K562 (cell line): ENCODE measurements at regions not wholly inside any gene's neighbourhood (a gene's known extent, or its start where the extent isn't known, plus 50 kb on each side); places are given as distances from the start of the nearest gene placed in this dataset.

Experiments
- ATAC-seq: fragments of 200-7000 bp; cut with Tn5 transposase; 3 replicates; pipeline ENCODE4 v1.9.1; 2020; ENCODE audit warnings: moderate library complexity
- BruUV-seq: library from RNA; stranded (reverse); fragments of 400-500 nt; replicated peaks from 2 replicates; lab custom pipeline; 2021; lab: Mats Ljungman, UMichigan
- CTCF ChIA-PET: fragments of 300-600 bp; formaldehyde crosslinking; extraction: SDS; loops from one replicate; lab custom pipeline; 2021; ENCODE audit warnings: low intra/inter-chr PET ratio; lab: Yijun Ruan, JAX
- POLR2A ChIA-PET: fragments of 300-600, 350-650 bp; sonication (Branson Sonifier 250); formaldehyde crosslinking; extraction: SDS; loops from one replicate; lab custom pipeline; 2021; ENCODE audit warnings: antibody characterized with exemption, inconsistent platforms; lab: Yijun Ruan, JAX
- DNase-seq, 4 experiments: peaks; one replicate each; pipeline versions ENCODE4 v3.0.0 to v3.0.0-alpha.2; 2011 to 2018; ENCODE audit warnings: low spot score in 3 of 4, mixed read lengths in 3 of 4; ENCODE audit errors: extremely low read depth in 1 of 4
- FAIRE-seq: peaks from 2 replicates; lab custom pipeline; 2011; peaks lifted over from hg19 to GRCh38; lab: Jason Lieb, UNC
- H2AFZ ChIP-seq: 2 replicates; pipeline ENCODE4 v1.6.0; 2011; ENCODE audit warnings: low read depth, low read length, control low read depth, inconsistent platforms
- H3K27ac ChIP-seq: fragments of 200-600 bp; 3 replicates; pipeline ENCODE4 v1.8.0; 2011; ENCODE audit warnings: low read depth, mild to moderate bottlenecking, control low read depth, inconsistent platforms, low read length, moderate library complexity, mixed read lengths; ENCODE audit errors: extremely low read depth
- H3K27me3 ChIP-seq, 2 experiments: fragments of 300-600 bp in 1 of 2; 2 replicates in 1 of 2; 3 replicates in 1 of 2; pipeline versions ENCODE4 v1.6.0 to v1.8.0; 2011; ENCODE audit warnings: inconsistent platforms in 2 of 2, low read length in 2 of 2, mild to moderate bottlenecking in 1 of 2, mixed read lengths in 1 of 2, moderate library complexity in 1 of 2; ENCODE audit not compliant: control insufficient read depth in 2 of 2, insufficient read depth in 2 of 2
- H3K36me3 ChIP-seq: fragments of 300-600 bp; 3 replicates; pipeline ENCODE4 v1.8.0; 2011; ENCODE audit warnings: mild to moderate bottlenecking, low read length, inconsistent platforms; ENCODE audit not compliant: control insufficient read depth, insufficient read depth
- H3K4me1 ChIP-seq, 2 experiments: fragments of 200-600 bp in 1 of 2; replicated peaks in 1 of 2; 2 replicates in 1 of 2; 3 replicates in 1 of 2; pipeline versions ENCODE4 v1.5.1 to v1.8.0; 2011; ENCODE audit warnings: inconsistent platforms in 2 of 2, low read length in 2 of 2, mild to moderate bottlenecking in 1 of 2, mixed read lengths in 1 of 2, moderate library complexity in 1 of 2; ENCODE audit not compliant: control insufficient read depth in 2 of 2, insufficient read depth in 2 of 2
- H3K4me2 ChIP-seq: 2 replicates; pipeline ENCODE4 v1.6.1; 2011; ENCODE audit warnings: low read length, control low read depth, inconsistent platforms, mixed read lengths; ENCODE audit not compliant: insufficient read depth
- H3K4me3 ChIP-seq: fragments of 200-600 bp; sonication (generic), shearing (Covaris generic); 2 replicates; pipeline ENCODE4 v1.5.1; 2016; ENCODE audit warnings: control low read depth, inconsistent platforms
- H3K79me2 ChIP-seq: fragments of 200-600 bp; 3 replicates; pipeline ENCODE4 v1.8.0; 2011; ENCODE audit warnings: low read length, inconsistent platforms; ENCODE audit not compliant: control insufficient read depth, insufficient read depth
- H3K9ac ChIP-seq, 2 experiments: 2 replicates each; pipeline versions ENCODE4 v1.6.0 to v1.6.1; 2011; ENCODE audit warnings: low read depth in 2 of 2, low read length in 2 of 2, control low read depth in 1 of 2, inconsistent platforms in 1 of 2, mild to moderate bottlenecking in 1 of 2, mixed read lengths in 1 of 2; ENCODE audit not compliant: insufficient read depth in 1 of 2
- H3K9me1 ChIP-seq: one replicate; pipeline ENCODE4 v1.6.0; 2011; ENCODE audit warnings: inconsistent platforms, mild to moderate bottlenecking, low read length, moderate library complexity; ENCODE audit not compliant: control insufficient read depth, insufficient read depth
- H3K9me3 ChIP-seq: replicated peaks from 2 replicates; pipeline ENCODE4 v1.5.1; 2011; ENCODE audit warnings: low read depth, low read length, inconsistent platforms; ENCODE audit not compliant: control insufficient read depth, insufficient read depth
- H4K20me1 ChIP-seq: replicated peaks from 2 replicates; pipeline ENCODE4 v1.6.1; 2011; ENCODE audit warnings: low read length, inconsistent platforms, mixed read lengths; ENCODE audit not compliant: control insufficient read depth, insufficient read depth
- EGR1 ChIP-seq: fragments of 450-650 bp; conservative IDR thresholded peaks from 2 replicates; pipeline ENCODE4 v1.6.1; 2017; ENCODE audit warnings: mild to moderate bottlenecking
- ELK1 ChIP-seq: sonication (generic); formaldehyde crosslinking; IDR thresholded peaks from 2 replicates; pipeline ENCODE4 v1.8.1; 2022; ENCODE audit warnings: missing genetic modification reagents
- FOSL1 ChIP-seq: fragments of 200-800 bp; sonication (Bioruptor generic); conservative IDR thresholded peaks from 2 replicates; pipeline ENCODE4 v1.6.1; 2016; ENCODE audit warnings: missing genetic modification characterization, missing compliant biosample characterization
- NR1H2 ChIP-seq: sonication (generic); formaldehyde crosslinking; IDR thresholded peaks from 2 replicates; pipeline ENCODE4 v1.4.0; 2020; ENCODE audit warnings: mild to moderate bottlenecking, missing genetic modification reagents
- RFX5 ChIP-seq: IDR thresholded peaks from 2 replicates; pipeline ENCODE4 v1.6.1; 2011; ENCODE audit warnings: low read depth, mild to moderate bottlenecking, improper control_type of control experiment, low read length
- SAP30 ChIP-seq: fragments of 200-600 bp; sonication (generic); IDR thresholded peaks from 2 replicates; pipeline ENCODE4 v1.6.1; 2012; ENCODE audit warnings: borderline replicate concordance, low read depth, mild to moderate bottlenecking, moderate library complexity, low read length, control low read depth, inconsistent platforms; ENCODE audit not compliant: insufficient read depth, poor library complexity, severe bottlenecking
- SIX5 ChIP-seq, 2 experiments: IDR thresholded peaks; 2 replicates each; pipeline ENCODE4 v1.6.1; 2011; ENCODE audit warnings: low read length in 2 of 2, borderline replicate concordance in 1 of 2, low read depth in 1 of 2, mild to moderate bottlenecking in 1 of 2, moderate library complexity in 1 of 2; ENCODE audit not compliant: insufficient read depth in 1 of 2
- TAF15 ChIP-seq: fragments of 200-400 bp; formaldehyde crosslinking; IDR thresholded peaks from 2 replicates; pipeline ENCODE4 v1.6.1; 2017; ENCODE audit warnings: mild to moderate bottlenecking, low read depth, low read length, moderate library complexity
- ZNF175 ChIP-seq: fragments of 200-800 bp; sonication (Bioruptor generic); IDR thresholded peaks from 2 replicates; pipeline ENCODE4 v1.6.1; 2016; ENCODE audit warnings: low read depth, mild to moderate bottlenecking, missing genetic modification characterization, missing compliant biosample characterization
- ZNF274 ChIP-seq: IDR thresholded peaks from 2 replicates; pipeline ENCODE4 v1.6.1; 2011; ENCODE audit warnings: low read depth, mild to moderate bottlenecking, low read length, moderate library complexity, borderline replicate concordance
- ZNF696 ChIP-seq: fragments of 250-450 bp; sonication (Bioruptor Pico); conservative IDR thresholded peaks from 2 replicates; pipeline ENCODE4 v1.4.0; 2020; ENCODE audit warnings: mild to moderate bottlenecking, moderate library complexity
- WGBS: fragments of 100-300 bp; shearing (Covaris generic); methylation state at CpG from one replicate; pipeline ENCODE4 v1.1.6; 2016; ENCODE audit warnings: low coverage, mixed read lengths; ENCODE audit not compliant: insufficient coverage; ENCODE audit errors: missing lambda C conversion rate; 5-methylcytosine and 5-hydroxymethylcytosine counted together
- in situ Hi-C: fragments of 300-500 bp; cut with MboI; formaldehyde crosslinking; loops from 4 replicates; pipeline ENCODE4 v1.15.0; 2018; ENCODE audit warnings: inconsistent platforms, mixed read lengths
- intact Hi-C: fragments of 100-400 bp; cut with micrococcal nuclease; formaldehyde crosslinking; loops from 2 replicates; pipeline ENCODE4 v1.14.2; 2022

GRCh38 chr12:14135996-14136395 lies 154.6 kb upstream of the GRIN2B start:
- CTCF ChIA-PET: no interaction called here
- BruUV-seq: no TSS peak

More at GRCh38 chr12:14135996-14136395, 154.6 kb upstream of the GRIN2B start:
- Histone ChIP-seq H3K36me3 (no peaks in the 10 kb centered on the region), H2AFZ (no peak overlapping the region), H3K9me1 (no peaks in the 10 kb centered on the region), H3K27me3 (no peaks in the 10 kb centered on the region), H3K4me3 (no peak overlapping the region), H3K27ac (no peak overlapping the region), H4K20me1 (no peaks in the 10 kb centered on the region), H3K4me1 (no peaks in the 10 kb centered on the region), H3K4me2 (no peak overlapping the region), H3K9ac (no peak overlapping the region), H3K9me3 (no peaks in the 10 kb centered on the region), H3K79me2 (no peaks in the 10 kb centered on the region)
- WGBS: 0% methylated on average over 2 of the region's 2 CpGs
- FAIRE-seq (no peak), ATAC-seq (no peak), DNase-seq (no peak)
- intact Hi-C loops: no loop called here
- POLR2A ChIA-PET: no interaction called here
- TF ChIP-seq FOSL1 (tag): no peak
- TF ChIP-seq ZNF175 (CRISPR knock-in tag): no peak
- no peak for TF ChIP-seq TAF15
- TF ChIP-seq SAP30: no peak
- TF ChIP-seq SIX5 (IDR thresholded peaks at IDR 0.05; ENCODE audit: borderline replicate concordance in 1 of 2, insufficient read depth in 1 of 2, low read depth in 1 of 2, low read length in 2 of 2): no peak
- TF ChIP-seq ZNF696 (CRISPR knock-in tag): no peak
- no peak for TF ChIP-seq NR1H2 (CRISPR knock-in tag)
- no peak for TF ChIP-seq ZNF274
- no peak for TF ChIP-seq EGR1
- TF ChIP-seq RFX5: no peak
- no peak for TF ChIP-seq ELK1 (CRISPR knock-in tag)
- in situ Hi-C loops: no loop called here
